ENCODE measurements at regions not wholly inside any gene's neighbourhood (a gene's known extent, or its start where the extent isn't known, plus 50 kb on each side); places are given as distances from the start of the nearest gene placed in this dataset.

DNA sequence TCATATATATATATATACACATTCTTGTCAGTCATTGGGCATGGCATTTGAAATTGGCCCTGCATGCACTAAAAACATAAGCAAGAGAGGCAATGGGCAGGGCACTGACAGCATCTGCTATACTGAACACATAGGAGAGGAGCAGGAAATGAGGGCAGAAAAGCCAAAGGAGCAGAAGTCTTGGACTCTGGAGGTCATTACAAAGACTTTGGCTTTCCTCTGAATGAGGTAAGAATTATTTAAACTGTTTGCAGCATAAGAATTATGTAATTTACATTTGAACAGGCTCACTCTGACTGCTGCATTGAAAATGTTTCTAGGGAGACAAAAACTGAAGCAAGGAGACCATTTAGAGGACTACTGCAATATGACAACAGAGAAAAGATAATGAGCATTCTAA, 396.5 kb downstream of the PRDM5 start:
- TF ChIP-seq, protein P1, sequence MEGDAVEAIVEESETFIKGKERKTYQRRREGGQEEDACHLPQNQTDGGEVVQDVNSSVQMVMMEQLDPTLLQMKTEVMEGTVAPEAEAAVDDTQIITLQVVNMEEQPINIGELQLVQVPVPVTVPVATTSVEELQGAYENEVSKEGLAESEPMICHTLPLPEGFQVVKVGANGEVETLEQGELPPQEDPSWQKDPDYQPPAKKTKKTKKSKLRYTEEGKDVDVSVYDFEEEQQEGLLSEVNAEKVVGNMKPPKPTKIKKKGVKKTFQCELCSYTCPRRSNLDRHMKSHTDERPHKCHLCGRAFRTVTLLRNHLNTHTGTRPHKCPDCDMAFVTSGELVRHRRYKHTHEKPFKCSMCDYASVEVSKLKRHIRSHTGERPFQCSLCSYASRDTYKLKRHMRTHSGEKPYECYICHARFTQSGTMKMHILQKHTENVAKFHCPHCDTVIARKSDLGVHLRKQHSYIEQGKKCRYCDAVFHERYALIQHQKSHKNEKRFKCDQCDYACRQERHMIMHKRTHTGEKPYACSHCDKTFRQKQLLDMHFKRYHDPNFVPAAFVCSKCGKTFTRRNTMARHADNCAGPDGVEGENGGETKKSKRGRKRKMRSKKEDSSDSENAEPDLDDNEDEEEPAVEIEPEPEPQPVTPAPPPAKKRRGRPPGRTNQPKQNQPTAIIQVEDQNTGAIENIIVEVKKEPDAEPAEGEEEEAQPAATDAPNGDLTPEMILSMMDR (IDR thresholded peaks at IDR 0.05) = no peak
- no peak for TF ChIP-seq POLR2A (IDR thresholded peaks at IDR 0.05; ENCODE audit: low read depth)
- TF ChIP-seq POLR2AphosphoS5 (IDR thresholded peaks at IDR 0.05) = no peak
- no peak for TF ChIP-seq EP300 (IDR thresholded peaks at IDR 0.05)
